NCI-H748 (cell line): ENCODE measurements at regions not wholly inside any gene's neighbourhood (a gene's known extent, or its start where the extent isn't known, plus 50 kb on each side); places are given as distances from the start of the nearest gene placed in this dataset.
"Not testable (repeated sequence)": the region's sequence is repeated elsewhere in the genome, so short reads cannot be mapped to it uniquely, and the experiment has no call there.

Experiments
- DNase-seq: peaks from one replicate; lab custom pipeline; 2025; ENCODE audit not compliant: unreplicated experiment; lab: John Stamatoyannopoulos, UW

- DNase-seq = no peak
These were observed 137.7 kb upstream of the ZPLD1 start for GRCh38 chr3:102297072-102297658.

DNA sequence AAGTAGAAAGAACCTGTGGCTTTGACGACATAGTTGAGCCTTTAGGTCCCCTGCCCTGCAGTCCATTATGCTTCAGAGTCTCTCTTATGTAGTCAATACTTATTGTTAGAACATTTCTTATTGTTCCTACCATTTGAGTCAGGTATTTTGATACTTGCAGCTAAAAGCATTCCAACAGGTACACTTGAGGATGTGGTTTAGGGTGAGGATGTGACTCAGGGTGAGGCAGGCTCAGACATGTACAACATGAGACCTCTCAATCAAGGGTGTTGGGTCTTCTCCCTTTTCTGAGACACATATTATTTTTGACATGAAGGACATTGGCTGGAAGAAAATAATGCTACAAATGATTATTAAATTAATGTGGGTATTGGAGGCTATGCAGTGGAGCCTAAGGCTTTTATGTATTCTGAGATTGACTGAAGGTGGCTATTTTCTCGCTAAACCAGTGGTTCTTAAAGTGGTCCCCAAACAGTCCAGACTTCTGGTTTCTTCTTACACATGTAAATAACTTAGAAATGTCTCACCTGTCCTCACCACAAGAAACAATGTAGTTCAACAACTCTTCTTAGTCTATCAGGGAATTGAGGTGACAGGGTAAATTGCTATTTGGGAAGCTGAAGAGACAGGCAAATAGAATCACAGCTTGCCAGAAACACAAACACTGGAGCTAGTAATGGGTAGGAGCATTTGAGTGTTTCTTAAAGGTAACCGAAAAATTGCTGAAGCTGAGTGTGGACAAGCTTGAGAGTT, 135.5 kb upstream of the ZPLD1 start:
- no peak for DNase-seq

- peak; percentile 41 for DNase-seq
These were observed 133.5 kb upstream of the ZPLD1 start for GRCh38 chr3:102301155-102301880.

GRCh38 chr3:102302020-102302419, 132.8 kb upstream of the ZPLD1 start:
- peak; percentile 2 for DNase-seq

DNA sequence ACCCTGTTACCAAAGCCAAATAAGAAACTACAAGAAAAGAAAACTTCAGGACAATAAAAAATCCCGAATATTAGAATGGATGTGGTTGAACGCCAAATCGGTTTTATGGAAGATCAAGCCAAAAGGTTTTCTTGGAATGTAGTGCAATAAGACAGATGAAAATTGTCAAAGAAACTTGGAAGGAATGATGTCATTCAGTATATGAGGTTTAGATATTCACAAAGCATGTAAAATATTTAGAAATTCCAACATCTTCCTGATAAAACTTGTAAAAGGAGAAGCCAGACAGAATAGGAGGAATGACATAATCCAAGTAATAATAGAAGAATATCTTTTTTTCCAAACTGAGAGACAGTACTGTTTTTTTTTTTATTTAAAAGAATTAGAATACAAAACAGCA, 130.3 kb upstream of the ZPLD1 start:
- no peak for DNase-seq

GRCh38 chr3:102307442-102307841, 127.4 kb upstream of the ZPLD1 start:
- DNase-seq = no peak

- DNase-seq = no peak
These were observed 105.7 kb upstream of the ZPLD1 start for GRCh38 chr3:102329066-102329465.

DNA sequence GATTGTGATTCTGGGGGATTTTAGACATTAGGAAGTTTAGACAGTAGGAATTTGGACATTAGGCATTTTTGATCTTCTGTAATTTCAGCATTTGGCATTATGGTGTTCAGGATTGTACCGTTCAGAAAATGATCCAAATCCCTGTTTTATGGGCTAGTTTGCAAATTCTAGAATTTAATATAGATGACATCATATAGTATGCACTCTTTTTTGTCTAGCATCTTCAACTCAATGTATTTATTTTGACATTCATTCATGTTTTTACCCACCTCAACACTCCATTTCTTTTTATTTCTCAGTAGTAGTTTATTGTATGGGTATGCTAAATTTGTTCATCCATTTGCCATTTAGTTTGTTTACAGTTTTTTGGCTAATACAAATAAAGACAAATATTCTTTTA, 105.3 kb upstream of the ZPLD1 start:
- no peak for DNase-seq

- no peak for DNase-seq
These were observed 102.6 kb upstream of the ZPLD1 start for GRCh38 chr3:102332205-102332604.

- DNase-seq = no peak
These were observed 101.9 kb upstream of the ZPLD1 start for GRCh38 chr3:102332934-102333333.

GRCh38 chr3:102336130-102336529, 98.7 kb upstream of the ZPLD1 start:
- DNase-seq = no peak

- DNase-seq = no peak
These were observed 95.1 kb upstream of the ZPLD1 start for GRCh38 chr3:102339671-102340070.

GRCh38 chr3:102346897-102347296, 87.9 kb upstream of the ZPLD1 start:
- DNase-seq = no peak

GRCh38 chr3:102348904-102349303, 85.9 kb upstream of the ZPLD1 start:
- no peak for DNase-seq

DNA sequence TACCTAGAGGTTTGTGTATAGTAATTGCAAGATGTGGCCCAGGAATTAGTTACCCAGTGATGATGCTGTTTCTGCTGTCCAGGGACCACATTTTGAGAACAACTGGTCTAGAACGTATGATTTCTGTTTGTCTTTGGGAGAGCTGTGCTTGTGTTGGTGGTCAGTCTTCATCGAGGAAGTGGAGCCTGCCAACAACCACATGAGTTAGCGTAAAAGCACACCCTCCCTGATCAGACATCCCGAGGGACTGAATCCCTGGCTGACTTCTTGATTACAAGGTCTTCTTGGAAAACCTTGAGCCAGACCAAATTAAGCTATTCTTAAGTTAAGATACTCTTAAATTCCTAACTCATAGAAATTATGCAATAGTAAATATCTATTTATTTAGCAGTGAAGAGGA, 81.7 kb upstream of the ZPLD1 start:
- DNase-seq = no peak

GRCh38 chr3:102353805-102354204, 81.0 kb upstream of the ZPLD1 start:
- DNase-seq = no peak

DNA sequence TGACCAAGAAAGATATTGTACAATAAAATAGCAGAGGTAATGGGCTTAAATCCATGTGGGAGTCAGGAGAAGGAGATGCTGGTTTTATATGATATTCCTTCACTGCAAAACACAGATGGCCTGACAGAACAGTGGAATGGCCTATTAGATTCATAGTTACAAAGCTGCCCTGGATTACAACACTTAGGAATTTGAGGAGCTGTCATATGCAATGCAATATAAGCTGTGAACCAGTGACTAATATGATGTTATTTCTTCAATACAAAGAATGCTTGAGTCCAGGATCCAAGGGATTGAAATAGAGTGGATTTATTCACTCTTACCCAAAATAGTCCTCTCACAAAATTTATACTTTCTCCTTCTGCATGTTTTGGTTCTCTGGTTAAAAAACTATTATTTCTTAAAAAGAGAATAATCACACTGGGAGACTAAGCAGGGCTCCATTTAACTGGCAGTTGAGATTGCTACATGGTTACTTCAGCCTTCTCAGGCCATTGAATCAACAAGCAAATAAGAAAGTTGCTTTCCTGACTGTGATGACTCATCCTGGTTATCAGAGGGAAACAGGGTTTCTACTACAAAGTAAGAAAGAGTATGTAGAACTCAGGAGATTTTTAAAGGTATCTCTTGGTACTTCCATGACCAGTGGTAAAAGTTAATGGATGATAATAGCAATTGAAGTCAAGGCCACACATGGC, 79.8 kb upstream of the ZPLD1 start:
- no peak for DNase-seq

GRCh38 chr3:102356506-102356905, 78.3 kb upstream of the ZPLD1 start:
- DNase-seq = no peak

- not testable (repeated sequence) for DNase-seq
These were observed 77.5 kb upstream of the ZPLD1 start for GRCh38 chr3:102357313-102357712.

DNA sequence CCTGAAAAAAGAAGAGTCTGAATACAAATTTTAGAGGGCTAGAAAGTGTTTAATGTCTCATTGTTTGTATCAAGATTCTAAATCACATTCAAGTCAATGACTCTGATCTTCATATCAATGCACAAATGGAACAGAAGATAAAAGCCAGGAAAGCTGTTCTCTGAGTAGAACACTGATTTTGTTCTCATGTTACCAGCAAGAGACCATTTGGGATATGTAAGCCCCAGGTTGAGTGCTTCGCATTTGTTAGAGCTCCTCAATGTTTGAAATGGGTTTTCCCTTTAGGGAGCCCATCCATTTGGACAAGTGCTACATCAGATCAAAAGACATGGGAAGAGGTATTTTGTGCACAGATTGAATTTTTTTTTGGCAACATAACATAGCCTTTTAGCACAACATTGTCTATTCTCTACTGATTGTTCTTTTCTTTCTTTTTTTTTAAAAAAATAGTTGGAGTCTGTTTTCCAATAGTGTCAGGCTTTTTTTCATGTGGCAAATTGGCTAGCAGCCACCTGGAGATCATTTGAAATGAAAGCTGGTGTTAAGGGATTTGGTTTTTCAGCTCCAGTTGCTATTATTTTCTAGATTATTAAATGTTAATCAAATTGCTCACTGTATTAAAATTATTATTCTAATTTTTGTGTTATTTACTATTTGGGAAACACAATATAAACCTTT, 74.5 kb upstream of the ZPLD1 start:
- DNase-seq = no peak

GRCh38 chr3:102361101-102361500, 73.7 kb upstream of the ZPLD1 start:
- no peak for DNase-seq
